GM19438 (cell line): ENCODE measurements at regions not wholly inside any gene's neighbourhood (a gene's known extent, or its start where the extent isn't known, plus 50 kb on each side); places are given as distances from the start of the nearest gene placed in this dataset.

ENCODE experiments used
- ATAC-seq: cut with Tn5 transposase; IDR thresholded peaks from one replicate; pipeline ENCODE4 v1.9.1; 2021; ENCODE audit warnings: low read depth; ENCODE audit not compliant: unreplicated experiment

DNA sequence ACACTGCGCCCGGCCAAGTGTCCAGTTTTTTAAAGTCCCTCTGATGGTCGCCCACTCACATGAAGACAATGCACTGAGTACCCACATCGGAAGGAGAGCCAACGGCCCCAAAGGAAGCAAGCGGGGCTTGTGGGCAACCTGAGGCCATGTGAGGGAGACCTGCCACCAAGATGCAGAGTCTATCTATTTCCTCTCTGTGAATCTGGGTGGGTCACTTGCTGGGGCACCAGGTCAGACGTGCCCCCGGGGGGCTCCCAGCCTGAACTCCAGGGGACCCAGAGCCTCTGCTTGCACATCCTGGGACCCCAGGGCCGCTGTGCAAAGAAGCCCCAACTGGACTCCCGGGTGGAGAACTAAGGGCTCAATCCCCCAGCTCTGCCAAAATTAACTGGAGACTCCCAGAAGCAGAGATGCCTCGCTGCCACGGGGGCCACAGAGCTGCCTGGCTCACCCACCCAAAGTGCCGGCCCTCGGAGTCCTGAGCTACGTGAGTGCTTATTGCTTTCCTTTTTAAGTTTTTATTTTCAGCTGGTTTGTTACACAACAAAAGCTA, 106.4 kb downstream of the BRD1 start:
- ATAC-seq: no peak

DNA sequence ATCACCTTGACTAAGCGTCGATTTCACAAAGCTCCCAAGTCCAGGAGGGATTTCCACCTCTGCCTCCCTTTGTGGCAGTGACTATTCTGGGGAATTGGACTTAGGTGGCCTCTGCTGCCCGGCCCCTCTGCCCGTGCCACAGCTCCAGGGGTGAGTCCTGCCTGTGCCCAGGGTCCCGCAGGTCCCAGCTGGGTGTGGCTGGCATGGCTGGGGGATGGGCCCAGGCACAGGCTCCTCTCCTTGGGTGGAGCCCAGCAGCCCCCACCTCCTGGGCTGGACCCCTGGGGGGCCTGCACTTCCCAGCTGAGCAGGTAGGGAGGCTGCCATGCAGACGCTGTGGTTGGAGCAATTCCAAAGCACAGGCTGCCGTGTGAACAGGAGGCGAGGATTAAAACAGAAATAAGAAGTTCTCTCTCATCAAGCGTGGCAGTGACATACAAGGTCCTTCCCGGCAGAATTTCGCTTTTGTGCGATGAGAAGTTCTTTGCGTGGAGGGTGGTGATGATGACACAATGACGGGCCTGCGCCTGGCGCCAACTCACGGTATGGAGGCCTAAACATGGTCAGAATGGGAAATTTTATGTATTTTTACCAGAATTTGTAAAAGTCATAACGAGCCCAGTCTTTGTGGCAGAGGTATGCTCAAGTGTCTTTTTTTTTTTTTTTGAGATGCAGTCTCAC, 107.3 kb downstream of the BRD1 start:
- no peak for ATAC-seq

DNA sequence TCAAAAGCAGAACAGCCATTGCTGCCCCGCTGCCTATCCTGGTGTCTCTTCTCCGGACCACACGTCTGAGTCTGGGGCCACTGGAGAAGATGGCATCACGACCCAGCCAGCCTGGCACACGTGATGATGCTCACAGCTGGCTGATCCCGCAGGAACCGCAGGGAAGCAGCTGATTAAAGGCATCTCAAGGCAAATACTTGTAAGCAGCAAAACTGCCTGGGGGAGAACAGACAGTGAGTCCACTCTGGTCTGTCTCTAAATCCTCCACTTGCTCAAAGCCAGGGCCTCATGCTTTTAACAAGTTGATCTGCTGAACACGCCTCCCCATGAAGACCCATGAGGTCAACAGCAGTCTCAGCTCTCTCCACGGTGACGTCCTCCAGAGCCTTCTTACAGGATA, 108.6 kb downstream of the BRD1 start:
- ATAC-seq: no peak

DNA sequence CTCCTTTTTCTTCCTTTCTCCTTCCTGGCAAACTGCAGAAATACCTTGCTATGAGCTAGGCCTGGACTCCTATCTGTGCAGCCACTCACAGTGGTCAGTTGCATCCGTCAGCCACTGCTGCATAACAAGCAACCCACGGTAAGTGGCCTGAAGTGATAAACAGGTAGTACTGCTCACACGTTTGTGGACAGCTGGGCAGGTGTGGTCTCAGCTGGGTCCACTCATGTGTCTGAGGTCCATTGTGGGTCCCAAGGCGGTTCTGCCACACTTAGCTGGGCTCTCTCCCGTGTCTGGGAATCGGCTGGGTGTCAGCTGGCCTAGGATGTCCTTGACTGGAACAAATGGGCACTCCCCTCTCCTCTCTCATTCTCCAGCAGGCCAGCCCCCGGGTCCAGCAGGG, 109.3 kb downstream of the BRD1 start:
- no peak for ATAC-seq

DNA sequence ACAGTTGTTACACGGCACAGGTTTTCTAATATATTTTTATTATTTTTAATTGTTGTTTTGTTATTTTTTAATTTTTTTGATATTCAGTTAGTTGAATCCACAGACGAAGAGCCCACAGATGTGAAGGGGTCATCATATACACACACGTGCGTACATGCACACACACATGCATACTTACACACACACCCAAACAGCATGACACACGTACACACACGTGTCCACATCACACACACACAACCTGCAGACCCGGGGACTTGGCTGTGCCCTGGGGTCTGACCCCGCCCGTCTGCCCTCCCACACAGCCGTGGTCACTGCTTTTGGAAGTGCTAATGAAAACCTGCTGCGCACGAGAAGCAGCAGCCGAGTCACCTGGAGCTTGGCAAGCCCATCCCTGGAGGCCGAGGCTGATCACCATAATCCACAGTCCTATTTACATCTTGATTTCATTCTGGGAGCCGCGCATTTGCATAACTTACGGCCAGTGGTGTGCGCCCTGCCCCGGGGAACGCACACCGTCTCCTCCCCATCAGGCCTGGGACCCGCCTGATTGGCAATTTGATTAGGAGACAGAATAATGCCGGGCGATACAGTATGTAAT, 110.3 kb downstream of the BRD1 start:
- ATAC-seq: no peak

DNA sequence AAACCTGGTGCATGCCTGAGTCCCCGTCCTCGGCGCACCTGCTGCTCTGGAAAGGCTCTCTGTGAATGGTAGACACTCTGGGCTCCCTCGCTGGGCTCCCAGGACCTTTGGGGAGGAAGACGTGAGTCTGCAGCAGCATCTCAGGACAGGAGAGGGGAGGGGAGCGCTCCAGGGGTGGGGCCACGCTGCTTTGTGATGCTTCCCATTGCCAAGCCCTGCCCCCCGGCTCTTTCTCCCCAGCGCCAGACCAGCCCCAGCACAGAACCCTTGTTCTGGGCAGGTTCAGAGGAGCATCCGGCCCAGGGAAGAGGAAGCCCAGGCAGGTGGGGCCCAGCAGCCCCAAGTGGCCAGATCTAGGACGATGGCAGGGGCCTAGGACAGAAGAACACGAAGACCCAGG, 111.2 kb downstream of the BRD1 start:
- no peak for ATAC-seq

DNA sequence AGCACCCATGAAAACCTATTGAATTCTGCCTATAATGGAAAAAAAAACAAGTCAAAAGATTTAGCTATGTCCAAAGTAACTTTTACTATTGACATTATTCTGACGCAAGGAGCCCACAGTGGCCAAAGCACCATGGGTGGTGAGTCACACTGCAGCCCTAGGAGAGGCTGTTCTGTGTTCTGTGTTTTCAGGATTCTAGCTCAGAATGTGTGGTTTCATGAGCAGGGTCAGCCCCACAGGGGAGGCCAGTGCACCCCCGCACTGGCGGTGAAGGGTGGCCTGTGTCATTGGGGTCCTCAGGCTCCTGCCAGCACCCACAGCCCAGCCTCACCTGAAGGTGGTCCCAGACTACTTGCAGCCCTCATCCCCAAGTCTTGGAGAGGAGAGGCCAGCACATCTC, 112.2 kb downstream of the BRD1 start:
- no peak for ATAC-seq

DNA sequence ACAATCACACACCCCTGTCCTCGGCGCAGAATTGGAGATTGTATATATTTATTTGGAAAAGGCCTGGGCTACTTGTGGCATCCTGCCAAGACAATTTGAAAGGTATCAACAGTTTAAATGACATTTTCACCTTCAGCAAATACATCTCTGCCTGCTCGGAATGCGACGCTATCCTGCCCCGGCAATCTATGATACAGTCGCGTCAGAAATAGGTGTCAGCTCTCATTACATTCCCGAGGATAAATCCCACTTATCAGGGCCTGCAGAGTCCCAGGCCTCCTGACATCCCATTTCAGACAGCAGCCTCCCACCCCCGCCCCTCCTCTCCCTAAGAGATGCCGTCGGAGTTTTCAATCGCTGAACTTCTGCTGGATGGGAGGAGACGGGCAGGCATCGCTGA, 114.7 kb downstream of the BRD1 start:
- ATAC-seq: no peak

DNA sequence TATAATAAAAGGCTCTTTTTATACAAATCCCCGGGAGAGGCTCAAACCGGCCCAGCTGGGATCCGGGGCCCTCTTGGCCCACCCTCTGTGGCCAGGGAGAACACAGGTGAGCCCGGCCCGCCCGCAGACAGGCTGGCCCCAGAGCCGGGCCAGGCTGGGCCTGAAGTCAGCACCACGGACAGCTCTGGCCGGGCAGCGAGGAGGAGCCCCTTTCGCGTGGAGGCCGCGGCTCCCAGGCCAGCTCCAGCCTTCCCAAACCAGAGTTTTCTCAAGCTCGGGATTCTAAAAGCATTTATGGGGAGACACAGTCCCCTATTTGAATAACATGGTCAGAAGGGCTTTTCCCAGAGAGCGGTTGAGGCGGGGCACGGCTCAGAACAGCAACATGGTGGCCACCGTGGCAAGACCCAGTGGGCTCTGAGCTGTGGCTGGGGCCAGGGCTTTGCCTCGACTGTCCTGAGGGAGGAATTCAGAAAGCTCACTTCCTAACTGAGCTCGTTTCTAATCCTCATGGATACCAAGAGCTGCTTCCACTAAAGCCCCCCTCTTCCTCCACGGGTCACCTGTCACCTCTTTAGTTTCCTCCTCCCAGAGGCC, 115.4 kb downstream of the BRD1 start:
- no peak for ATAC-seq

DNA sequence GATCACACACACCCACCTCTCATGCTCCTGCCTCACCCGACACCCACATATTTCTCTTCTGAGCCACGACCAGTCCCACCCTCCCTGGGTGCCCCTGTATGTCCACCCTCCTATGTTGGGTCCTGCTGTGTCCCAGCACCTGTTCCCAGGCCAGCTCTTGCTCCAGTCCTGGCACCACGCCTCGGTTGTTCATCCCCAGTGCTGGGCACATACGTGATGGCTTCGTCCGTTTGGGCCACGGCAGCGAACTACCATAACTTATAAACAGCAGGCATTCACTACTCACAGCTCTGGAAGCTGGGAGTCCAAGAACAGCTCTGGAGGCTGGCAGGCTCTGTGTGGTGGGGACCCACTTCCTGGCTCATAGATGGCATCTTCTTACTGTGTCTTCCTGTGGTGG, 116.9 kb downstream of the BRD1 start:
- no peak for ATAC-seq

DNA sequence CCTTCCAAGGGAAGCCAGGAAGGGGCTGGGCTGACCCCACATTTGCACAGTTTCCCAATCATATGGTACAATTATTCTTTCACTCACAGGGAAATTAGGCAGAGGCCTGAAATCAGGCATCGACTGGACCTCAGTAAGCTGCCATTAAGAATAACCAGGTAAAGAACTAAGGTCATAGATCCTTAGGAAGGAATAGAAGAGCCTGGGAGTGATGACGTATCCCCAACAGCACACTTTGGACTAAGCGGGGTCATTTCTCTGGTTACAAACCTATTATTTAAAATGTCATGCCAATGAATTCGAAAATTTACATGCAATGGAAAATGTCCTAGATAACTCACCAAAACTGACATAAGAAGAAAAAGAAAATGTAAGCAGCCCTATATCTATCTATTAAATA, 118.2 kb downstream of the BRD1 start:
- no peak for ATAC-seq

DNA sequence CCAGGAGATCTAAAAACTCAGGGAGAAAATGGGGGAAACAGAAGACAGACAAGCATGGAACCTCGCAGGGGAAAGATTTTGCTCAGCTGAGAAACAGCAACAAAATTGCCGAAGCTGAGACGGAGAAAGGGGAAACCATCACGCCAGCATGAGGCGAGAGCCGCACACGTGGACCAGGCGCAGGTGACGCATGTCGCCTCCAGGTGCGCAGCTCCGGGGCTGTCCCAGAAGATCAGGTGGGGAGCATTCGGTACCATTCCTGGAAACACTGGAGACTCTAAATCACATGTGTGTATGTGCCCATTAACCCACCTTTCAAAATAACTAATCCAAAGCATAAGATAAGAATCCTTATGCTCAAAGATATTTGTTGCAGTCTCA, 121.7 kb downstream of the BRD1 start:
- no peak for ATAC-seq

DNA sequence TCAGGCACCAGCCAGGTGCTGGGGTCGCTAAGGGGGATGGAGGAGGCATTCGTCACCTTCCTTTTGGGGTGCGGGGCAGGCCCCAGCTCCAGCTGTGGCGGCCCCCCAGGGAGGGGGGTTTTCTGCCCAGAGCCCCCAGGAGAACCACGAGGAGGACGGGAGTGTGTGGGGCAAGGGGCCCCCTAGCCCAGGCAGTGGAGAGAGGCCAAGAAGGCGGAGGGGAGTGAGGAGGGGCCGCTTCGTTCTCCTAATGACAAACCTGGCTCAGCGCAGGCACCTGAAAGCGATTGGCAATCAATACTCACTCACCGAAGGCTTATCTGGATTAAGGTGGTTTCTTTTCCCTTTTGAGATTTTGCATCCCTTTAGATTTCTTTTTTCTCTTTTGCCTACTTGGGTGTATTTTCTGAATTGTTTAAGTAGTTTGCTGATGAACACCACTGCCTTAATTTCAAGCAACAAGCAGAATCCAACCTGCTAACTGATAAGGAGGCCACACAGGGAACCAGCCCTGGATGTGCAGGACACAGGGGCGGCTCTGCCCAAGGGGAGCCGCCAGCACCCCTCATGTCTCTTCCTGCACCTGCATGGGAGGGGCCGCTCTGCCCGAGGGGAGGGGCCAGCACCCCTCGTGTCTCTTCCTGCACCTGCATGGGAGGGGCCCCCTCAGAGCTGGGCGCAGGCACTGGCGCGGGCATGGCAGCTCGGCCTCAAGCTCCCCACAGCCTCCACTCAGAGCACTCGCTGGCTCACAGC, 122.3 kb downstream of the BRD1 start:
- ATAC-seq: no peak

DNA sequence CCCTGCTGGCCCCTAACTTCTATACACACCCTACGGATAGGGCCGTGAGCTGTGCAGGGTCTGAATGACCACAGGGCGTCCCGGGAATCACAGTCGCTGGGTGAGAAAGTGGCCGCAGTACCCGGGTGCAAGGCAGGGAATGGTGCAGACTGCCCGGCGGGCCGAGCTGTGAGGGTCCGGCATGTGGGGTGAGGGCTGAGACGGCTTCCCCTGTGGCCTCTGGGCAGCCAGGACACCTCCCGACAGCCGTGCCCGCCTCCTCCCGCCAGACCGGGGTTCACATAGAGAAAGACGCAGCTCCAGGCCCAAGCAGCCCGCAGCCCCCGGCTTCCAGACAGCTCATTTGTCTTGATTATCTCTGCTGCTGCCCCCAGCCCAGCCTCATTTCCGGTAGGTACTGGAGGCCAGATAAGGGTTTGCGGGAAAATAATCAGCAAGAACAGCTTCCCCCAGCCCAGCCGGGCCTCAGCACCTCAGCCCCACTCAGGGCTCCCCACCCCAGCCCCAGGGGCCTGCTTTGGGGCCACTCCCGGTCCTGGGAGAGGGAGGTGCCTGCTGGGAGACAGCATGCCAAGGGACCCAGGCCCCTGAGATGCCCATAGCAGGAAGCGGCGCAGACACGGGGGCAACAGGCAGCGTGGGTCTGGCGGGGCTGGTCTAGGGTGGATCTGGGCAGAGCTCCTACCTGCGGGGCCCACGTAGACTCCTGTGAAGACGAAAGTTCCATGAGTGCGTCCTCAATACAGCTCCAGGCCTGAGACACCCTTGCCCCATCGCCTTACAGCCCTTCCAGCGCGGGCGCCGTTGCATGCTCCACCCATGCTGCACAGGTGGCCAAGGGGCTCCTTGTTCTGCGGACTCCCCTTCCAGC, 123.1 kb downstream of the BRD1 start:
- ATAC-seq: no peak

DNA sequence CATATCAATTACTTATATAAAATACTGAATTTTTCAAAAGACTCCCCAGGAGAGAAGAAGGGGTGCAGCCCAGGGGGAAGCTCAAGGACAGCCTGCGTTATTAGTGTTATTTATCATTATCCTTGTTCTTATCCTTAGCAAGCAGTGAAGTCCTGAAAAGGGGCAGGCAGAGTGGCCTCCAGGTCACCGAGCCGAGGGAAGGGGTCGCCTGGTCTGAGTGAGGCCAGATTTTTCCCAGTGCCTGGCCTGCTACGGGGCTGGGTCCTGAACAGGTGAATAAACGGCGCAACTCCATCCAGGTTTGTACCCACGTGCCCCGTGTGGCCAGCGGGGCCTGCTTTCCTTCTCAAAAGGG, 123.7 kb downstream of the BRD1 start:
- ATAC-seq: no peak

DNA sequence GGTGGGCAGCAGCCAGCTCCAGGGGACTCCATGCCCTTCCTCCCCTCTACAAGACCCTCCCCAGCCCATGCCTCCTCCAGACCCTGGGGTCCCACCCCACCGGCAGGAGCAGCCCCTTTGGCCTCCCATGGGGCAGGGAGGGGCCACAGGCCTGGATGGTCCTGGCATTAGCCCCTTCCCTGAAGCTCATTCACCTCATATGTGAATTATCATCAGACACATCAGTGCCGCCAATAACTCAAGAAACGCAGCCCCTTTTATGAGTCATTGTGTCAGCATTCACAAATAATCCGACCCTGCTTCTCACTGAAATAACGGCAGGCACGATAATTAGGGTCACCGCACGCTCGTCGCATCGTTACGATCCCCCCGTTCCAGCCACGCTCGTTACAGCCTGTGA, 124.2 kb downstream of the BRD1 start:
- no peak for ATAC-seq

DNA sequence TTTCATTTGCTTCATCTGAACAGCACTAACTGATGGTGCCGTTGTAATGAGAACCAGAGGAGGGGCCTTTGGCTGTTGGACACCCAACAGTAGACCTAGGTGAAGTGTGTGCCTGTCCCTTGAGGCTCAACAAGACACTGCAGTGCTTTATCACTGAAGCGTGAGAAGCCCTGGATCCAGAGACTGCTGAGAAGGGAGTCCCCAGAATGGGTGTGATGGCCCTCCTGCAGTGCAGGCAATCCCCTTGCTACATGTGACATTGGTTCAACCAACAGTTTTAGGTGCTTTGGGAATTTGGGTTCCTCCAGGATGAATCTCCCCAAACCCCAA, 125.6 kb downstream of the BRD1 start:
- no peak for ATAC-seq

DNA sequence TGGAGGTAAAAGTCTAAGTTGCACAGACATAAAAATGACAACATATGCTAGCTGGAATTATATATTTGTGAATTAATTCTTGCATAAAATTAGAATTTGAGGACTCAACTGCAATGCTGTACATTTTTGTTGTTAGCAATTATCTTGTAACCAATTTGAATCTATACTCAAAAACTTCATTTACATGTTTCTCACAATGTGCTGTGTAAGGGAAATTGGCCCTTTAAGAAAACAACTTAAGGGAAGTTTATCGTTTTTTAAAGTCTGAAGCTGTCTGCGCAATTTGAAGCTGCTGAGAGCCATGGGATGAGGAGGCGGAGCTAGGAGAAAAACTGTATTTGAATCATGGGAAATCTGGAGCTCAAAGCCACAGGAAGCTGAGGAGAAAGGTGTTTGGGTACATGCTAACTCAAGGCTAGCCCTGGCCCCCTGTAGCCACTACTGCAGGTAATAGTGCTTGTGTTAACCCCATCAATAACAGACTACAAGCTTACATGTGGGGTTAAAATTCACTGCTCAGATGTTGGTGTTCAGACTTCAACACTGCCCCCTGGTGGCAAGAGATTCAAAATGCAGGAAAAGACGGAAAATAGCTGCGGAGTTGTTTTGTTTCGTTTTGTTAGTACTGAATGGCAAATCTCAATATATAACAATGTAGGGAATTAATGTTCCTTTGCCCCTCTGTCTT, 126.1 kb downstream of the BRD1 start:
- no peak for ATAC-seq

DNA sequence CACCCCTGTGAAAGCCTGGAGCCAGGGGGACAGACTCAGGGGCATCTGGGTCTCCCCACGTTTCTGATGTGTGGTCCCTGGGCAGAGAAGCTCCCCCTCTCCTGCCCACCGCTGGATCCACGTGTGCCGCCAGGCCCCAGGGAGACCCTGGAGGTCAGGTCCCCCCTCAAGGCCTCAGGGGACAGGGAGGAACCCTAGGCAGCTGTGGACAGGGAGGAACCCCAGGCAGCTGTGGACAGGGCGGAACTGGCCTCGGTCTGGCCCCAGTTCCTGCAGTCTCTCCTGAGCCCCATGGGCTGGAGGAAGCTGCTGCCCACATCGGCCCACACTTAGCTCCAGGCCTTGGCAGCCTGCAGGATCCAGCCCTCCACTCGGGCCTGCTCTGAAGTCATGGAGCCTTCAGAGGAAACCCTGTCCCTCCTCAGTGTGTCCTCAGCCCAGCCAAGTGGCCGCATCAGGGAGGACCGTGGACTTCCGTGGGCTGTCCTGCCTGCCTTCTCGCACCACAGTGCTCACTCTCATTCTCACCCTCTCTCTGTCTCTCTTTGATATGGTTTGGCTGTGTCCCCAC, 127.7 kb downstream of the BRD1 start:
- ATAC-seq: no peak

DNA sequence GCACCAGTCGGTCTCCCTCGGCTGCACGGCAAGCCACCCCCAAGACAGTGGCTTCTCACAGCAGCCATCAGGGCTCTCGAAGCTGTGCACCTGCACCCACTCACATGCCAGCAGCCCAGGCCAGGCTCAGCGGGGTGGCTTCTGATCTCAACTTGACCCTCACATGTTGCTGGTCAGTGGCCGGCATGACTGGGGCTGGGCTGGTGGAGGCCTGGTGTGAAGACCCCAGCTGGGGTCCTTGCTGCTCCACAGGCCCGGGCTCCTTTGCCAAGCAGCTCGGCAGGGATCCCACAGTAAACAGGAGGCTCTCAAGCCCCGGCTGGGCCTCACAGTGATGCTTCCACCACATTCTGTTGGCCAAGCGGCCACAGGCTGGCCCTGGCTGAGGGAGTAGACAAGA, 128.2 kb downstream of the BRD1 start:
- no peak for ATAC-seq
